ENCODE measurements at regions not wholly inside any gene's neighbourhood (a gene's known extent, or its start where the extent isn't known, plus 50 kb on each side); places are given as distances from the start of the nearest gene placed in this dataset.

DNA sequence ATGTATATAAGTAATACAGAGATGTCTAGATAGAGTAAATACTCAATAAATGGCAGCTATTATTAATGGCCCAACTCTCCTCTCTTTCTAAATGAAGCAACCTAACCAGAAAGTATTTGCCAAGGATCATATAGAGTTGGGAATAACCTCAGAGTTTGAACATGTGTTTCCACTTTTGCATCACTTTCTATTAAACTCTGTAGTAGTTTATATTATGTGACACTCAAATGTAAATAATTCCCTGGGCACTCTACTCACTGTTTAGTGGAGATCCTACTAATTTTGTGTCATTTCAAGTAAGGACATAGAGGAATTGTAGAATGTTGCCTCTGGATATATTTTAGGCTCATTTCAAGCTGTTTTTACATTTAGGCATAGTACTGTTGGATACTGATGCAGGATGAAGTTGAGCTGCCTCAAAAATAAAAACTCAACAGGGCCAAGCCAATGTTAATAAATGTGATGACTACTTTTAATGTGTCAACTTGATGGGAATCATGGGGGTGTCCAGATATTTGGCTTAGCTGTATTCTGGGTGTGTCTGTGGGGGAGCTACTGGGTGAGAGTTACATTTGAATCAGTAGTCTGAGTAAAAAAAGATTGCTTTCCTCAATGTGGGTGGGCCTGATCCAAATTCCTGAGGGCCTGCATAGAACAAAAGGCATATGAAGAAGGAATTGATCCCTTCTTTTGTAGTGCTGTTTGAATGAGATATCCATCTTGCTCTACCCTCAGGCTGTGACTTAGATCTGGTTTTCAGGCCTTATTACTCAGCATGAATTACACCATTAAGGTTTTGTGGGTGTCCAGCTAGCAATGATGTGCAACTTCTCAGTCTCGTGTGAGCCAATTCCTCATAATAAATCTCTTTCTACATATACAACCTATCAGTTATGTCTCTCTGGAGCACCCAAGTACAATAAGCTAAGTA lies 1368.2 kb downstream of the STIM2 start:
- no peak overlapping the region for H3K4me3 Mint-ChIP-seq
- no peaks in the 10 kb centered on the region for H3K4me1 Mint-ChIP-seq (ENCODE audit: low read depth)
- no peaks in the 10 kb centered on the region for H3K36me3 Mint-ChIP-seq (ENCODE audit: low read depth)
- no peaks in the 10 kb centered on the region for H3K9me3 Mint-ChIP-seq
- no peaks in the 10 kb centered on the region for H3K27me3 Mint-ChIP-seq (ENCODE audit: insufficient read depth)
- H3K27ac Mint-ChIP-seq = no peak overlapping the region
- intact Hi-C loops (cut with micrococcal nuclease) = no loop called here
- no peak for DNase-seq (ENCODE audit: low spot score)

DNA sequence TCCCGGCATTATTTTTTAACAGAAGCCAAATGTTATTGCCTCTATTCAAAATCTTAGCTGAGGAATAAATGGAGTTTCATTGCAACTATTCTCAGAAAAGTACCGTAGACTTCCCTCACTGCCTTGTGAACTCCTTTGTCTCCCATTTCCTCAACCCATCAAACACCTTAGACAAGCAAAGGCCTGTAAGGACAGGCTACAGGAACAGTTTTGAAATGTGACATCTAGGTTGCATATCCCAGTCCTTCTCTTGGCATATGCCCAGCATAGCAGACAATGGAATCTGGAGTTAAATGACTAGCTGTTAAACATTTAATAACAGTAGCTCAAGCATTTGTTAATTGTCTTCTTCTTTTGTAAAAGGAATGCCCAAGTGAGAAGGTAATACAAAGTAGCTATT lies 1371.7 kb downstream of the STIM2 start:
- Mint-ChIP-seq H3K36me3 (ENCODE audit: low read depth) (no peaks in the 10 kb centered on the region), H3K4me3 (no peak overlapping the region), H3K27ac (no peak overlapping the region), H3K27me3 (ENCODE audit: insufficient read depth) (no peaks in the 10 kb centered on the region), H3K4me1 (ENCODE audit: low read depth) (no peaks in the 10 kb centered on the region), H3K9me3 (no peaks in the 10 kb centered on the region)
- intact Hi-C loops (cut with micrococcal nuclease) = no loop called here
- DNase-seq (ENCODE audit: low spot score) = no peak

DNA sequence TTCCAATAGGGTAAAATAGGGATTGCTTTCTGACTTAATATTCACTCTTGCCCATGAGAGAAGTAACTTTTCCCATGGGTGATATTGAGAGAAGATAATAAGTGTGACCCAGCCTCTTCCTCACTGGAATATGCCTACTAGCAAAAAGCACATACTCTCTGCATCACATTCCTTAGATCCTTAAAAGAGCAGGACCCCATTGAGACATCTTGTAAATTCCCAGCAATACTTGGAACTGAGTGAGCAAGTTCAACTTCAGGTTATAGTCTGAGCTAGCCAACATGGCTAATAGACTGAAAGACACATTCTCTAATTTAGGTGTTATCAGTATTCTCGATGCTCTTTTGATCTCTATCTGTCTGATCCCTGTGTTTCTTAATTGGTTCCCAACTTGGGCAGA lies 1372.3 kb downstream of the STIM2 start:
- no peaks in the 10 kb centered on the region for H3K36me3 Mint-ChIP-seq (ENCODE audit: low read depth)

DNA sequence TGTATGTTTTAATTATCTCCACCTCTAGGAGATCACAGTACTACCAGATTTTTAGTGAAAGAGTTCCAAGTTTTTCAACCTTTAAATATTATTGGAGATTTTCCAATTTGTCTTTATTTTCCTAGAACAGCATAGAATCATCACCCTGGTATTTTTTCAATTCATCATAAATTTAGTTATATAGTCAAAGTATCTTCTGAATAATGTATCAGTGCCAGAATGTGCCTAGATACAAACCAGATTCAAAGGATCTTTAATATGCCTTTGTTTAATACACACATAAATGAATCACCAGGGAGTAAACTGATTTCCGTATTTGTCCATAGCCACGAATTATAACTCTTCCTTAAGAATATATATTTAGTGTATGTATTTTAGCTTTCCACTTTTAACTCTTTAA lies 1373.1 kb downstream of the STIM2 start:
- no peak overlapping the region for H3K4me3 Mint-ChIP-seq
- no peaks in the 10 kb centered on the region for H3K36me3 Mint-ChIP-seq (ENCODE audit: low read depth)
- DNase-seq (ENCODE audit: low spot score) = no peak
- intact Hi-C loops (cut with micrococcal nuclease) = no loop called here
- no peak overlapping the region for H3K27ac Mint-ChIP-seq
- no peaks in the 10 kb centered on the region for H3K4me1 Mint-ChIP-seq (ENCODE audit: low read depth)
- H3K27me3 Mint-ChIP-seq (ENCODE audit: insufficient read depth) = no peaks in the 10 kb centered on the region
- no peaks in the 10 kb centered on the region for H3K9me3 Mint-ChIP-seq

More for the DNA sequence above, 1372.3 kb downstream of the STIM2 start:
- Mint-ChIP-seq H3K4me1 (ENCODE audit: low read depth) (no peaks in the 10 kb centered on the region), H3K4me3 (no peak overlapping the region), H3K9me3 (no peaks in the 10 kb centered on the region), H3K27me3 (ENCODE audit: insufficient read depth) (no peaks in the 10 kb centered on the region), H3K27ac (no peak overlapping the region)
- no peak for DNase-seq (ENCODE audit: low spot score)
- intact Hi-C loops (cut with micrococcal nuclease) = no loop called here

DNA sequence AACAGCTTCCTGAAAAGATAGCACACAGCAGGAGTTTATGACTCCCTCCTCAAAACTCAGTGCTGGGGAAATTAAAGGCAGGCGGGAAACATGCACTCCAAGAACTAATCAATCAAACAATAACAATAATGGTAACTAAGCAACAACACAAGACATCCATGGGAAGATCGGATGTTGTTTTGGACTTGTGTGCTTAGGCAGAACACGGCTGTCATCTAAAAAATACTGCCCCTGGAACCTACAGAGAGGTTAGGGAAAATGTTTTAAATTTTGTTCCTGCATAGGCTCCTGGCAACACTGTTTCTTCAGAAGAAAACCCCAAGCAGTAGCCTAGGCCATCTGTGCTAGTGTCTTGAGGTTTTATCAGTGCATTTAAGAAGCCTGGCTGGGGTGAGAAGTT lies 1378.2 kb downstream of the STIM2 start:
- no peaks in the 10 kb centered on the region for H3K9me3 Mint-ChIP-seq

DNA sequence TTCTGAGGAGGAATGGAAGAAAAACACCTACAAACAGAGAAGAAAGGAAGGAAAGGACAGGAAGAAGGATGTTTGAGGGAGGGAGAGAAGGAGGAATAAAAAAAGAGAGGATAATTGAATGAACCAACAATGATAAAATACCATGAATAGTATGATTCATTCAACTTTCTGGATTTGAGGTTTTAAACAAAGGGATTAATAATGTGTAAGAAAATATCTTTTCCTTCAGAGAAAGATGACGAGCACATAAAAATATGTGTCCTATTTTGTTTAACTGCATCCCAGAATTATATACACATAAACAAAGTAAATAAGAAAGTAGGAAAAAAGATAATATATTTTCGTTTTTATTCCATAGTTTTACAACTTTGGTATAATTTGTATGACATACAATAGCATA lies 1380.4 kb downstream of the STIM2 start:
- Mint-ChIP-seq H3K27me3 (ENCODE audit: insufficient read depth) (peaks cover 2% of the 10 kb centered on the region), H3K4me3 (no peak overlapping the region), H3K27ac (no peak overlapping the region), H3K9me3 (peaks cover 3% of the 10 kb centered on the region), H3K4me1 (ENCODE audit: low read depth) (no peaks in the 10 kb centered on the region), H3K36me3 (ENCODE audit: low read depth) (no peaks in the 10 kb centered on the region)
- DNase-seq (ENCODE audit: low spot score) = no peak
- intact Hi-C loops (cut with micrococcal nuclease) = no loop called here

More for the DNA sequence above, 1378.2 kb downstream of the STIM2 start:
- Mint-ChIP-seq H3K27ac (no peak overlapping the region), H3K4me3 (no peak overlapping the region), H3K4me1 (ENCODE audit: low read depth) (no peaks in the 10 kb centered on the region), H3K27me3 (ENCODE audit: insufficient read depth) (no peaks in the 10 kb centered on the region), H3K36me3 (ENCODE audit: low read depth) (no peaks in the 10 kb centered on the region)
- no peak for DNase-seq (ENCODE audit: low spot score)
- intact Hi-C loops (cut with micrococcal nuclease) = no loop called here

DNA sequence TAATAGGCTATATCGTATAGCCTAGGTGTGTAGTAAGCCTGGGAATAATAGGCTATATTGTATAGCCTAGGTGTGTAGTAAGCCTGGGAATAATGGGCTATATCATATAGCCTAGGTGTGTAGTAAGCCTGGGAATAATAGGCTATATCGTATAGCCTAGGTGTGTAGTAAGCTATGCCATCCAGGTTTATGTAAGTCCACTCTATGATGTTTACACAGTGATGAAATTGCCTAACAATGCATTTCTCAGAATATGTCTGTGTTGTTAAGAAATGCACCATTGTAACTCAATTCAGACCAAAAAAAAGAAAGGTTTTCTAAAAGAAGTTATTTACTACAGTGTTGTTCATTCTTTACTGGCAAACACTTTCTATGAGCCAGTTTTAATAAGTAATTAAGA lies 1387.2 kb downstream of the STIM2 start:
- Mint-ChIP-seq H3K4me3 (no peak overlapping the region), H3K36me3 (ENCODE audit: low read depth) (no peaks in the 10 kb centered on the region), H3K4me1 (ENCODE audit: low read depth) (no peaks in the 10 kb centered on the region), H3K27me3 (ENCODE audit: insufficient read depth) (peaks cover 2% of the 10 kb centered on the region), H3K27ac (no peak overlapping the region), H3K9me3 (peaks cover 3% of the 10 kb centered on the region)
- intact Hi-C loops (cut with micrococcal nuclease) = no loop called here
- DNase-seq (ENCODE audit: low spot score) = no peak

DNA sequence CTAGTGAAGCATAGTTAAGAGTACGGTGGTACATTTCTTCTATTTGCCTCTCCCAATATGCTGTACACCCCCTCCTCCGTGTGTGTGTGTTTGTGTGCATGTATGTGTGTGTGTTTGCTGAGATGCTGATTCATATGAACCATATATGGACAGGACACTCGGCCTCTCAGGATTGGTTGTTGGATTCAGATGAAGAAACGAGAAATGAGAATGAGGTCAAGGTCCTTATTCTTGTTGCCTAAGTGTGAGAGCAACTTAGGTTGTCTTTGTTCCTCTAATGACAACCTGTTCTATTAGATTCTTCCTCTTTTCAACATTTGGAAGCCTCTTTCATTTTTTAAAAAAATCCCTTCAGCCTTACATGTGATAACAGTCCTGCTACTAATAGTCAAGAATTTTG lies 1387.6 kb downstream of the STIM2 start:
- no peak overlapping the region for H3K4me3 Mint-ChIP-seq
- H3K27me3 Mint-ChIP-seq (ENCODE audit: insufficient read depth) = peaks cover 2% of the 10 kb centered on the region
- H3K9me3 Mint-ChIP-seq = peaks cover 3% of the 10 kb centered on the region
- H3K4me1 Mint-ChIP-seq (ENCODE audit: low read depth) = no peaks in the 10 kb centered on the region
- intact Hi-C loops (cut with micrococcal nuclease) = no loop called here
- no peak overlapping the region for H3K27ac Mint-ChIP-seq
- no peak for DNase-seq (ENCODE audit: low spot score)
- no peaks in the 10 kb centered on the region for H3K36me3 Mint-ChIP-seq (ENCODE audit: low read depth)

DNA sequence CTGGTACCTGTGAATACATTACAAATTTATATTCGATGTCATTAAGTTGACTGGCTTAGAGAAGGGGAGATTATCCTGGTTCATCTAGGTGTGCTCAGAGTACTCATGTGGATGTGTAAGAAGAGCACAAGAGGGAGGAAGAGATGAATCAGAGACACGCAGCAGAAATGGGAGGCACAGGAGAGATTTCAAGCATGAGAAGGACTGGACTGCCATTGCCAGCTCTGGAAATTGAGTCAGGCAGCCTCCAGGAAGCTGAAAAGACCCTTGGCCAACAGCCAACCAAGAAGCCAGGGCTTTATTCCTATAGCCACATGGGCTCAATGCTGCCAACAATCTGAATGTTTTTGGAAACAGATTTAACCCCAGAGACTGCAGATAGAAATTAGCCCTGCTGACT lies 1390.0 kb downstream of the STIM2 start:
- no peak for DNase-seq (ENCODE audit: low spot score)
- no peak overlapping the region for H3K4me3 Mint-ChIP-seq
- intact Hi-C loops (cut with micrococcal nuclease) = no loop called here
- H3K36me3 Mint-ChIP-seq (ENCODE audit: low read depth) = no peaks in the 10 kb centered on the region
- no peaks in the 10 kb centered on the region for H3K27me3 Mint-ChIP-seq (ENCODE audit: insufficient read depth)
- peaks cover 2% of the 10 kb centered on the region for H3K9me3 Mint-ChIP-seq
- no peak overlapping the region for H3K27ac Mint-ChIP-seq
- H3K4me1 Mint-ChIP-seq (ENCODE audit: low read depth) = no peaks in the 10 kb centered on the region

DNA sequence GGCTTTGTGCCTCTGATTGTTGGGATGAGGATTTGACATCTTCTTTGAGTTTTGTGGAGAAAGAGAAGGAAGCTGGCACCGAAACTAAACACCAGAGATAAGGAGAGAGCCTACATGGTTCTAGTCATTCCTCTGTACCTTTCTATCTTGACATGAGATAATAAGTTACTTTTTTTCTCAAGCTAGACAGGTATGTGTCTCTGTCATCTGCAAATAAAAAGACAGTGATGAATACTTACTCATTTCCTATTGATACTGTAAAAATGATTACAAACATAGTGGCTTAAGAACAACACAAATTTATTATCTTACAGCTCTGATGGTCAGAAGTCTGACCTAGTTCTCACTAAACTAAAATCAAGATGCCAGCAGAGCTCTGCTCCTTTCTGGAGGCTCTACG lies 1391.2 kb downstream of the STIM2 start:
- H3K27ac Mint-ChIP-seq = no peak overlapping the region
- H3K4me1 Mint-ChIP-seq (ENCODE audit: low read depth) = no peaks in the 10 kb centered on the region
- intact Hi-C loops (cut with micrococcal nuclease) = no loop called here
- H3K27me3 Mint-ChIP-seq (ENCODE audit: insufficient read depth) = no peaks in the 10 kb centered on the region
- H3K36me3 Mint-ChIP-seq (ENCODE audit: low read depth) = no peaks in the 10 kb centered on the region
- H3K9me3 Mint-ChIP-seq = peaks cover 4% of the 10 kb centered on the region
- no peak for DNase-seq (ENCODE audit: low spot score)
- no peak overlapping the region for H3K4me3 Mint-ChIP-seq

DNA sequence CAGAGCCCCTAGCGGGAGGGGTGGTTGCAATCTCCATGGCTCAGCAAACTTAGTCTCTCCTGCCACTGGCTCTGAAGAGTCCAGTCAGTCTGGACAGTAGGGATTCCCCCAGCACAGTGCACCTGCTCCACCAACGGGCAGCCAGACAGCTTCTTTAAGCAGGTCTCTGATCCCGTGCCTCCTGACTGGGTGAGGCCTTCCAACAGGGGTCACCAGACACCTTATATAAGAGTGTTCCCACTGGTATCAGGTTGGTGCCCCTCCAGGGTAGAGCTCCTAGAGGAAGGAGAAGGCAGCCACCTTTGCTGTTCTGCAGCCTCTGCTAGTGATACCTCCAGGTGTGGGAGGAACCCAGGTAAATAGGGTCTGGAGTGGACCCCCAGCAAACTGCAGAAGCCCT lies 1393.4 kb downstream of the STIM2 start:
- no peak for DNase-seq (ENCODE audit: low spot score)
- Mint-ChIP-seq H3K27ac (no peak overlapping the region), H3K4me3 (no peak overlapping the region), H3K27me3 (ENCODE audit: insufficient read depth) (no peaks in the 10 kb centered on the region), H3K4me1 (ENCODE audit: low read depth) (no peaks in the 10 kb centered on the region), H3K36me3 (ENCODE audit: low read depth) (no peaks in the 10 kb centered on the region), H3K9me3 (peaks cover 4% of the 10 kb centered on the region)
- intact Hi-C loops (cut with micrococcal nuclease) = no loop called here

DNA sequence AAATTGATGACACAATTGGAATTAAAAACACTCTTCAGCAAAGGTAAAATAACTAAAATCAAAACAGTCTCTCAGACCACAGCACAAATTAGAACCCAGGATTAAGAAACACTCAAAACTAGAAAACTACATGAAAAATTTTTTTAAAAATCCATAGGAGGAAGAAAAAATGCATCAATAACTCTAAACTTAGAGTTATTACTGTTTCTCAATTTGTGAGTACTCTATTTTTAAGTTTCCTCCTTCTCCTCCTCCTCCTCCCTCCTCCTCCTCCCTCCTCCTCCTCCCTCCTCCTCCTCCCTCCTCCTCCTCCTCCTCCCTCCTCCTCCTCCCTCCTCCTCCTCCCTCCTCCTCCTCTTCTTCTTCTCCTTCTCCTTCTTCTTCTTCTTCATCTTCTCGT lies 1395.7 kb downstream of the STIM2 start:
- DNase-seq (ENCODE audit: low spot score) = no peak
- intact Hi-C loops (cut with micrococcal nuclease) = no loop called here
- Mint-ChIP-seq H3K36me3 (ENCODE audit: low read depth) (no peaks in the 10 kb centered on the region), H3K9me3 (peaks cover 4% of the 10 kb centered on the region), H3K4me1 (ENCODE audit: low read depth) (no peaks in the 10 kb centered on the region), H3K27me3 (ENCODE audit: insufficient read depth) (no peaks in the 10 kb centered on the region), H3K4me3 (no peak overlapping the region), H3K27ac (no peak overlapping the region)

DNA sequence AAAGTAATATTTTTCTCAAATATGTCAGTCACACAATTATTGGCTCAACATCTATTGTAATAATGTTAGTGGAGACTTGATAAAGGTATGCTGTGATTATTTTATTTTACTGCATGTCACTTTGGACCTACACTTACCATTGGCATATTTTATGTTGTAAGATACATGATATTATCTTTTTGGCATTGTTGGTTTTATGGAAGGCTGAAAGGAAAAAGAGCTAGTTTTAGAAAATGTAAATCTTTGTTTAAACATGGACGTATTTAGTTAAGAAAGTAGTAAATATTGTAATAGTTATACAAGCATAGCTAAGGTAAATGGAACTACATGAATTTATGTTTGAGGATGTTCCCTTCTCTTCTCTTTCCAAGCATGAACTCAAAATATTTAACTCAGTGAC lies 1399.3 kb downstream of the STIM2 start:
- no peaks in the 10 kb centered on the region for H3K4me1 Mint-ChIP-seq (ENCODE audit: low read depth)
- no peak for DNase-seq (ENCODE audit: low spot score)
- H3K36me3 Mint-ChIP-seq (ENCODE audit: low read depth) = no peaks in the 10 kb centered on the region
- H3K27ac Mint-ChIP-seq = no peak overlapping the region
- peaks cover 15% of the 10 kb centered on the region for H3K9me3 Mint-ChIP-seq
- no peak overlapping the region for H3K4me3 Mint-ChIP-seq
- intact Hi-C loops (cut with micrococcal nuclease) = no loop called here
- H3K27me3 Mint-ChIP-seq (ENCODE audit: insufficient read depth) = no peaks in the 10 kb centered on the region

DNA sequence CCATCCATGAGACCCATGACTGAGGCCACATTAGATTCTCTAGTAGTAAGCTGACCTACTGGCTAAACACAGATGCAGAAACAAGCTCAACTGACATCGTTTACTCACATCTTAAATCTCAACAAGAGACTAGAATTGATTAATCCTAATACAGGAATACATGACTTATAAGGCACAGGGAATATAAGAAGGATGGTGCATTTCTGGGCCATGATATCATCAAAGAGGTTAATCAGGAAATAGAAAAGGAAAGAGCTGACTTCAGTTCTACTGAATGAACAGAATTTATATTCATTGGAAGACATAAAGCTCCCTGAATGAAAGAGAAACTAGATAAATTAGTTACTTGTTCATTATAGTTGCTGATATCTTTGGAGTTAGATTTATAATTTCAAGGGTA lies 1406.5 kb downstream of the STIM2 start:
- DNase-seq (ENCODE audit: low spot score) = no peak
- H3K4me1 Mint-ChIP-seq (ENCODE audit: low read depth) = no peaks in the 10 kb centered on the region
- H3K4me3 Mint-ChIP-seq = no peak overlapping the region
- H3K36me3 Mint-ChIP-seq (ENCODE audit: low read depth) = no peaks in the 10 kb centered on the region
- no peaks in the 10 kb centered on the region for H3K27me3 Mint-ChIP-seq (ENCODE audit: insufficient read depth)
- H3K27ac Mint-ChIP-seq = no peak overlapping the region
- intact Hi-C loops (cut with micrococcal nuclease) = no loop called here
- H3K9me3 Mint-ChIP-seq = peaks cover 12% of the 10 kb centered on the region
